GM23338 (cell line): ENCODE measurements at regions not wholly inside any gene's neighbourhood (a gene's known extent, or its start where the extent isn't known, plus 50 kb on each side); places are given as distances from the start of the nearest gene placed in this dataset.

ENCODE experiments used
- ATAC-seq: fragments of 200-7000 bp; cut with Tn5 transposase; 3 replicates; pipeline ENCODE4 v1.9.1; 2020
- DNase-seq: peaks from one replicate; pipeline ENCODE4 v3.0.0-alpha.2; 2015; ENCODE audit warnings: low spot score
- H2AFZ ChIP-seq: fragments of 200-600 bp; sonication (generic); 2 replicates; pipeline ENCODE4 v1.8.0; 2016; ENCODE audit warnings: antibody characterized with exemption, mild to moderate bottlenecking, moderate library complexity
- H3F3A ChIP-seq: fragments of 200-600 bp; sonication (generic); replicated peaks from 2 replicates; pipeline ENCODE4 v1.8.0; 2017; ENCODE audit warnings: antibody characterized with exemption, mixed run types, low read depth
- H3K27ac ChIP-seq: fragments of 200-600 bp; sonication (generic); 2 replicates; pipeline ENCODE4 v1.6.1; 2016; ENCODE audit warnings: low read depth
- H3K27me3 ChIP-seq: fragments of 200-600 bp; sonication (generic); 2 replicates; pipeline ENCODE4 v1.8.0; 2016; ENCODE audit warnings: mild to moderate bottlenecking, mixed run types, moderate library complexity; ENCODE audit not compliant: insufficient read depth
- H3K36me3 ChIP-seq: fragments of 200-600 bp; sonication (generic); 2 replicates; pipeline ENCODE4 v1.8.0; 2016; ENCODE audit warnings: mild to moderate bottlenecking; ENCODE audit not compliant: insufficient read depth
- H3K4me1 ChIP-seq: fragments of 200-600 bp; sonication (generic); 2 replicates; pipeline ENCODE4 v1.8.0; 2016; ENCODE audit warnings: mild to moderate bottlenecking, moderate library complexity; ENCODE audit not compliant: insufficient read depth
- H3K4me2 ChIP-seq: fragments of 200-600 bp; sonication (generic); 2 replicates; pipeline ENCODE4 v1.7.1; 2017; ENCODE audit warnings: mixed run types
- H3K4me3 ChIP-seq: fragments of 200-600 bp; sonication (generic); 2 replicates; pipeline ENCODE4 v1.6.1; 2016; ENCODE audit warnings: mixed run types
- H3K79me2 ChIP-seq: fragments of 200-600 bp; sonication (generic); replicated peaks from 2 replicates; pipeline ENCODE4 v1.8.0; 2017; ENCODE audit warnings: mild to moderate bottlenecking; ENCODE audit not compliant: insufficient read depth
- H3K9me2 ChIP-seq: fragments of 200-600 bp; sonication (generic); 2 replicates; pipeline ENCODE4 v1.8.0; 2017; ENCODE audit not compliant: insufficient read depth
- H4K20me1 ChIP-seq: fragments of 200-600 bp; sonication (generic); replicated peaks from 2 replicates; pipeline ENCODE4 v1.8.0; 2017; ENCODE audit warnings: mild to moderate bottlenecking; ENCODE audit not compliant: insufficient read depth
- H3K27ac Mint-ChIP-seq: 2 replicates; pipeline ENCODE4 v1.8.0; 2020; ENCODE audit warnings: inconsistent platforms, mild to moderate bottlenecking, moderate library complexity, mixed read lengths
- H3K27me3 Mint-ChIP-seq: 3 replicates; pipeline ENCODE4 v1.8.0; 2022; ENCODE audit warnings: low read depth, mild to moderate bottlenecking, moderate library complexity, mixed read lengths, inconsistent platforms; ENCODE audit not compliant: insufficient read depth, poor library complexity
- H3K36me3 Mint-ChIP-seq: 3 replicates; pipeline ENCODE4 v1.8.0; 2021; ENCODE audit warnings: low read depth, mild to moderate bottlenecking, inconsistent platforms, moderate library complexity, mixed read lengths
- H3K4me1 Mint-ChIP-seq: 3 replicates; pipeline ENCODE4 v1.8.0; 2020; ENCODE audit warnings: mild to moderate bottlenecking, inconsistent platforms, mixed read lengths
- H3K4me3 Mint-ChIP-seq: 3 replicates; pipeline ENCODE4 v1.8.0; 2021; ENCODE audit warnings: moderate library complexity, mild to moderate bottlenecking, inconsistent platforms, mixed read lengths
- H3K9me3 Mint-ChIP-seq: 3 replicates; pipeline ENCODE4 v1.8.0; 2020; ENCODE audit warnings: moderate library complexity, mild to moderate bottlenecking, inconsistent platforms, mixed read lengths
- EZH2 ChIP-seq: fragments of 200-600 bp; sonication (generic); IDR thresholded peaks from one replicate; pipeline ENCODE4 v1.8.0; 2017; ENCODE audit warnings: antibody characterized with exemption, mild to moderate bottlenecking, low read depth; ENCODE audit not compliant: unreplicated experiment
- EZH2phosphoT487 ChIP-seq: fragments of 200-600 bp; sonication (generic); IDR thresholded peaks from one replicate; pipeline ENCODE4 v1.8.1; 2018; ENCODE audit warnings: antibody characterized with exemption; ENCODE audit not compliant: unreplicated experiment
- NANOG ChIP-seq: IDR thresholded peaks from 2 replicates; pipeline ENCODE4 v1.6.1; 2016; ENCODE audit warnings: antibody characterized with exemption, borderline replicate concordance
- STAT1 ChIP-seq: IDR thresholded peaks from one replicate; pipeline ENCODE4 v1.6.1; 2016; ENCODE audit warnings: antibody characterized with exemption; ENCODE audit not compliant: unreplicated experiment
- TF ChIP-seq, protein P1 (sequence below): fragments of 250-450 bp; sonication (Bioruptor Pico); IDR thresholded peaks from 2 replicates; pipeline ENCODE4 v1.5.0; 2020; ENCODE audit warnings: mild to moderate bottlenecking, moderate library complexity
- TF ChIP-seq, protein P2 (sequence below), 2 experiments: fragments of 200-600 bp in 1 of 2; sonication (generic) in 1 of 2; conservative IDR thresholded peaks; 2 replicates each; pipeline versions ENCODE4 v1.5.1 to v1.6.1; 2016 to 2017; ENCODE audit warnings: antibody characterized with exemption in 2 of 2, low read depth in 2 of 2, mild to moderate bottlenecking in 2 of 2, moderate library complexity in 1 of 2
- TF ChIP-seq, protein P3 (sequence below): IDR thresholded peaks from one replicate; pipeline ENCODE4 v1.6.1; 2018; ENCODE audit warnings: antibody characterized with exemption; ENCODE audit not compliant: unreplicated experiment

DNA sequence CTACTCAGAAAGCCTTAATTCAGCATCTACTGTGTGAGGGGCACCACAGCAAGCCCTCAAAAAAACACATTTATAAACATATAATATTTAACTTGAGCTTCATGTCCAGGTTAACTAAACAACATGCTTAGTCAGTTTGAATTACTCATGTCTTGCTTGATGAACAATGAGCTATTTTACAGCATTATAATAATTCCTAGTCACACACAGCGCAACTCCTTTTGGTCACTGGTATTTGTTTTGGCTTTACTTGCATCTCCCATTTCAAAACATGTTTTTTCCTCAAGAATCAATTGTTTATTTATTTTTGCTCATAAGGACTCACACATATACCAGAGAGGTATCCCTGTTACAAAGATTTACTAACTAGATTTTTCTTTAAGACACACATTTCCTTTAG is 616.7 kb upstream of the DAB2 start (continued):
- TF ChIP-seq, protein P1, sequence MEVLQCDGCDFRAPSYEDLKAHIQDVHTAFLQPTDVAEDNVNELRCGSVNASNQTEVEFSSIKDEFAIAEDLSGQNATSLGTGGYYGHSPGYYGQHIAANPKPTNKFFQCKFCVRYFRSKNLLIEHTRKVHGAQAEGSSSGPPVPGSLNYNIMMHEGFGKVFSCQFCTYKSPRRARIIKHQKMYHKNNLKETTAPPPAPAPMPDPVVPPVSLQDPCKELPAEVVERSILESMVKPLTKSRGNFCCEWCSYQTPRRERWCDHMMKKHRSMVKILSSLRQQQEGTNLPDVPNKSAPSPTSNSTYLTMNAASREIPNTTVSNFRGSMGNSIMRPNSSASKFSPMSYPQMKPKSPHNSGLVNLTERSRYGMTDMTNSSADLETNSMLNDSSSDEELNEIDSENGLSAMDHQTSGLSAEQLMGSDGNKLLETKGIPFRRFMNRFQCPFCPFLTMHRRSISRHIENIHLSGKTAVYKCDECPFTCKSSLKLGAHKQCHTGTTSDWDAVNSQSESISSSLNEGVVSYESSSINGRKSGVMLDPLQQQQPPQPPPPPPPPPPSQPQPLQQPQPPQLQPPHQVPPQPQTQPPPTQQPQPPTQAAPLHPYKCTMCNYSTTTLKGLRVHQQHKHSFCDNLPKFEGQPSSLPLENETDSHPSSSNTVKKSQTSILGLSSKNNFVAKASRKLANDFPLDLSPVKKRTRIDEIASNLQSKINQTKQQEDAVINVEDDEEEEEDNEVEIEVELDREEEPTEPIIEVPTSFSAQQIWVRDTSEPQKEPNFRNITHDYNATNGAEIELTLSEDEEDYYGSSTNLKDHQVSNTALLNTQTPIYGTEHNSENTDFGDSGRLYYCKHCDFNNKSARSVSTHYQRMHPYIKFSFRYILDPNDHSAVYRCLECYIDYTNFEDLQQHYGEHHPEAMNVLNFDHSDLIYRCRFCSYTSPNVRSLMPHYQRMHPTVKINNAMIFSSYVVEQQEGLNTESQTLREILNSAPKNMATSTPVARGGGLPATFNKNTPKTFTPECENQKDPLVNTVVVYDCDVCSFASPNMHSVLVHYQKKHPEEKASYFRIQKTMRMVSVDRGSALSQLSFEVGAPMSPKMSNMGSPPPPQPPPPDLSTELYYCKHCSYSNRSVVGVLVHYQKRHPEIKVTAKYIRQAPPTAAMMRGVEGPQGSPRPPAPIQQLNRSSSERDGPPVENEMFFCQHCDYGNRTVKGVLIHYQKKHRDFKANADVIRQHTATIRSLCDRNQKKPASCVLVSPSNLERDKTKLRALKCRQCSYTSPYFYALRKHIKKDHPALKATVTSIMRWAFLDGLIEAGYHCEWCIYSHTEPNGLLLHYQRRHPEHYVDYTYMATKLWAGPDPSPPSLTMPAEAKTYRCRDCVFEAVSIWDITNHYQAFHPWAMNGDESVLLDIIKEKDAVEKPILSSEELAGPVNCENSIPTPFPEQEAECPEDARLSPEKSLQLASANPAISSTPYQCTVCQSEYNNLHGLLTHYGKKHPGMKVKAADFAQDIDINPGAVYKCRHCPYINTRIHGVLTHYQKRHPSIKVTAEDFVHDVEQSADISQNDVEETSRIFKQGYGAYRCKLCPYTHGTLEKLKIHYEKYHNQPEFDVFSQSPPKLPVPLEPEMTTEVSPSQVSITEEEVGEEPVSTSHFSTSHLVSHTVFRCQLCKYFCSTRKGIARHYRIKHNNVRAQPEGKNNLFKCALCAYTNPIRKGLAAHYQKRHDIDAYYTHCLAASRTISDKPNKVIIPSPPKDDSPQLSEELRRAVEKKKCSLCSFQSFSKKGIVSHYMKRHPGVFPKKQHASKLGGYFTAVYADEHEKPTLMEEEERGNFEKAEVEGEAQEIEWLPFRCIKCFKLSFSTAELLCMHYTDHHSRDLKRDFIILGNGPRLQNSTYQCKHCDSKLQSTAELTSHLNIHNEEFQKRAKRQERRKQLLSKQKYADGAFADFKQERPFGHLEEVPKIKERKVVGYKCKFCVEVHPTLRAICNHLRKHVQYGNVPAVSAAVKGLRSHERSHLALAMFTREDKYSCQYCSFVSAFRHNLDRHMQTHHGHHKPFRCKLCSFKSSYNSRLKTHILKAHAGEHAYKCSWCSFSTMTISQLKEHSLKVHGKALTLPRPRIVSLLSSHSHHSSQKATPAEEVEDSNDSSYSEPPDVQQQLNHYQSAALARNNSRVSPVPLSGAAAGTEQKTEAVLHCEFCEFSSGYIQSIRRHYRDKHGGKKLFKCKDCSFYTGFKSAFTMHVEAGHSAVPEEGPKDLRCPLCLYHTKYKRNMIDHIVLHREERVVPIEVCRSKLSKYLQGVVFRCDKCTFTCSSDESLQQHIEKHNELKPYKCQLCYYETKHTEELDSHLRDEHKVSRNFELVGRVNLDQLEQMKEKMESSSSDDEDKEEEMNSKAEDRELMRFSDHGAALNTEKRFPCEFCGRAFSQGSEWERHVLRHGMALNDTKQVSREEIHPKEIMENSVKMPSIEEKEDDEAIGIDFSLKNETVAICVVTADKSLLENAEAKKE = no peak
- no peak for TF ChIP-seq NANOG
- no peak for TF ChIP-seq EZH2
- TF ChIP-seq, protein P2, sequence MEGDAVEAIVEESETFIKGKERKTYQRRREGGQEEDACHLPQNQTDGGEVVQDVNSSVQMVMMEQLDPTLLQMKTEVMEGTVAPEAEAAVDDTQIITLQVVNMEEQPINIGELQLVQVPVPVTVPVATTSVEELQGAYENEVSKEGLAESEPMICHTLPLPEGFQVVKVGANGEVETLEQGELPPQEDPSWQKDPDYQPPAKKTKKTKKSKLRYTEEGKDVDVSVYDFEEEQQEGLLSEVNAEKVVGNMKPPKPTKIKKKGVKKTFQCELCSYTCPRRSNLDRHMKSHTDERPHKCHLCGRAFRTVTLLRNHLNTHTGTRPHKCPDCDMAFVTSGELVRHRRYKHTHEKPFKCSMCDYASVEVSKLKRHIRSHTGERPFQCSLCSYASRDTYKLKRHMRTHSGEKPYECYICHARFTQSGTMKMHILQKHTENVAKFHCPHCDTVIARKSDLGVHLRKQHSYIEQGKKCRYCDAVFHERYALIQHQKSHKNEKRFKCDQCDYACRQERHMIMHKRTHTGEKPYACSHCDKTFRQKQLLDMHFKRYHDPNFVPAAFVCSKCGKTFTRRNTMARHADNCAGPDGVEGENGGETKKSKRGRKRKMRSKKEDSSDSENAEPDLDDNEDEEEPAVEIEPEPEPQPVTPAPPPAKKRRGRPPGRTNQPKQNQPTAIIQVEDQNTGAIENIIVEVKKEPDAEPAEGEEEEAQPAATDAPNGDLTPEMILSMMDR (conservative IDR thresholded peaks at IDR 0.05; ENCODE audit: low read depth in 2 of 2) = no peak
- no peak for TF ChIP-seq EZH2phosphoT487

DNA sequence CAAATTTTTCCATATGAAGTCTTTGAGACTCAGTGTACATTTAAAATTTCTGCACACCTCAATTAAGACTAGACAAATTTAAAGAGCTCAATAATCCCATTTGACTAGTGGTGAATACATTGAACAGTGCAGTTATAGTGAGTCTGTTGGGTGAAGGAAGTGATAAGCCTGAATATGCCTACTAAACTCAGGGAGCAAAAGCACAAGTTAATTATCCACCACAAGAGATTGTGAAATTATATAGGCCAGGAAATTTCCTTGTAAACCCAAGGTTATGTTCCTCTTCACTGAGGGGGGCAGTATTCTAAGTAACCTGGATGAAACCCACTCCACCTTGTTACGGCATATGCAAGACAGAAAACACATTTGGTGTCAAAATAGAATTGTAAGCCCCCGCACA is 612.9 kb upstream of the DAB2 start:
- TF ChIP-seq, protein P2 (conservative IDR thresholded peaks at IDR 0.05; ENCODE audit: low read depth in 2 of 2) = no peak
- TF ChIP-seq STAT1 (no peak), EZH2phosphoT487 (no peak)
- TF ChIP-seq, protein P3, sequence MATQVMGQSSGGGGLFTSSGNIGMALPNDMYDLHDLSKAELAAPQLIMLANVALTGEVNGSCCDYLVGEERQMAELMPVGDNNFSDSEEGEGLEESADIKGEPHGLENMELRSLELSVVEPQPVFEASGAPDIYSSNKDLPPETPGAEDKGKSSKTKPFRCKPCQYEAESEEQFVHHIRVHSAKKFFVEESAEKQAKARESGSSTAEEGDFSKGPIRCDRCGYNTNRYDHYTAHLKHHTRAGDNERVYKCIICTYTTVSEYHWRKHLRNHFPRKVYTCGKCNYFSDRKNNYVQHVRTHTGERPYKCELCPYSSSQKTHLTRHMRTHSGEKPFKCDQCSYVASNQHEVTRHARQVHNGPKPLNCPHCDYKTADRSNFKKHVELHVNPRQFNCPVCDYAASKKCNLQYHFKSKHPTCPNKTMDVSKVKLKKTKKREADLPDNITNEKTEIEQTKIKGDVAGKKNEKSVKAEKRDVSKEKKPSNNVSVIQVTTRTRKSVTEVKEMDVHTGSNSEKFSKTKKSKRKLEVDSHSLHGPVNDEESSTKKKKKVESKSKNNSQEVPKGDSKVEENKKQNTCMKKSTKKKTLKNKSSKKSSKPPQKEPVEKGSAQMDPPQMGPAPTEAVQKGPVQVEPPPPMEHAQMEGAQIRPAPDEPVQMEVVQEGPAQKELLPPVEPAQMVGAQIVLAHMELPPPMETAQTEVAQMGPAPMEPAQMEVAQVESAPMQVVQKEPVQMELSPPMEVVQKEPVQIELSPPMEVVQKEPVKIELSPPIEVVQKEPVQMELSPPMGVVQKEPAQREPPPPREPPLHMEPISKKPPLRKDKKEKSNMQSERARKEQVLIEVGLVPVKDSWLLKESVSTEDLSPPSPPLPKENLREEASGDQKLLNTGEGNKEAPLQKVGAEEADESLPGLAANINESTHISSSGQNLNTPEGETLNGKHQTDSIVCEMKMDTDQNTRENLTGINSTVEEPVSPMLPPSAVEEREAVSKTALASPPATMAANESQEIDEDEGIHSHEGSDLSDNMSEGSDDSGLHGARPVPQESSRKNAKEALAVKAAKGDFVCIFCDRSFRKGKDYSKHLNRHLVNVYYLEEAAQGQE = no peak
- ATAC-seq (no peak), DNase-seq (no peak)
- Histone ChIP-seq H3K79me2 (no peaks in the 10 kb centered on the region), H2AFZ (no peak overlapping the region), H4K20me1 (no peaks in the 10 kb centered on the region), H3K36me3 (no peaks in the 10 kb centered on the region), H3K9me2 (no peaks in the 10 kb centered on the region), H3K4me2 (no peak overlapping the region), H3K27me3 (no peaks in the 10 kb centered on the region), H3K4me1 (no peaks in the 10 kb centered on the region), H3F3A (no peaks in the 10 kb centered on the region), H3K4me3 (no peak overlapping the region), H3K27ac (no peak overlapping the region)
- H3K4me3 Mint-ChIP-seq = no peak overlapping the region
- H3K4me1 Mint-ChIP-seq = no peaks in the 10 kb centered on the region; the same call in 2 of the 3 replicates
- H3K27me3 Mint-ChIP-seq = no peaks in the 10 kb centered on the region
- H3K36me3 Mint-ChIP-seq = no peaks in the 10 kb centered on the region
- H3K9me3 Mint-ChIP-seq = no peaks in the 10 kb centered on the region
- no peak overlapping the region for H3K27ac Mint-ChIP-seq
